A549 (cell line): ENCODE measurements at regions not wholly inside any gene's neighbourhood (a gene's known extent, or its start where the extent isn't known, plus 50 kb on each side); places are given as distances from the start of the nearest gene placed in this dataset.

ENCODE experiments used
- ATAC-seq, 2 experiments: fragments of 200-7000 bp in 1 of 2; fragments of >200 bp in 1 of 2; cut with Nextera tagmentation in 1 of 2; cut with Tn5 transposase in 1 of 2; 3 replicates each; pipeline versions ENCODE4 v1.8.0 to v1.9.1; 2018 to 2020; ENCODE audit warnings: mild to moderate bottlenecking in 1 of 2, moderate library complexity in 1 of 2
- CTCF ChIA-PET: fragments of 300-600 bp; sonication (Branson Sonifier 250); formaldehyde crosslinking; extraction: SDS; loops from one replicate; lab custom pipeline; 2021; ENCODE audit warnings: antibody characterized with exemption, inconsistent platforms; lab: Yijun Ruan, JAX
- POLR2A ChIA-PET: fragments of 350-600 bp; formaldehyde crosslinking; extraction: SDS; loops from one replicate; lab custom pipeline; 2021; ENCODE audit warnings: antibody characterized with exemption, inconsistent platforms; lab: Yijun Ruan, JAX
- DNase-seq, 2 experiments: peaks; one replicate each; pipeline versions ENCODE4 v3.0.0 to v3.0.0-alpha.2; 2011 to 2016; ENCODE audit warnings: low read depth in 1 of 2, low spot score in 1 of 2
- FAIRE-seq: peaks from 2 replicates; lab custom pipeline; 2011; peaks lifted over from hg19 to GRCh38; lab: Jason Lieb, UNC
- H3K27ac ChIP-seq, 2 experiments: fragments of >200 bp; sonication (Bioruptor Twin); formaldehyde crosslinking; 3 replicates each; pipeline ENCODE4 v1.5.1; 2016 to 2017
- H3K4me1 ChIP-seq: fragments of >200 bp; sonication (Bioruptor Twin); formaldehyde crosslinking; 3 replicates; pipeline ENCODE4 v1.6.1; 2016
- H3K4me2 ChIP-seq: fragments of >200 bp; sonication (Bioruptor Twin); formaldehyde crosslinking; 3 replicates; pipeline ENCODE4 v1.6.1; 2016
- H3K4me3 ChIP-seq: fragments of >200 bp; sonication (Bioruptor Twin); formaldehyde crosslinking; 3 replicates; pipeline ENCODE4 v1.5.1; 2016
- H3K9me3 ChIP-seq: fragments of >200 bp; sonication (Bioruptor Twin); formaldehyde crosslinking; 3 replicates; pipeline ENCODE4 v1.6.1; 2016
- ESRRA ChIP-seq: fragments of 150-350 bp; IDR thresholded peaks from 2 replicates; pipeline ENCODE4 v1.6.1; 2014; ENCODE audit warnings: mild to moderate bottlenecking, low read length, borderline replicate concordance
- FOSB ChIP-seq: fragments of 250-450 bp; sonication (Bioruptor Pico); IDR thresholded peaks from 2 replicates; pipeline ENCODE4 v1.5.0; 2020; ENCODE audit warnings: mild to moderate bottlenecking, moderate library complexity
- FOSL2 ChIP-seq, 2 experiments: fragments of 450-650 bp in 1 of 2; fragments of >200 bp in 1 of 2; sonication (Bioruptor Twin) in 1 of 2; formaldehyde crosslinking; IDR thresholded peaks; 2 replicates each; pipeline versions ENCODE4 v1.5.0 to v1.6.1; 2016 to 2020; ENCODE audit warnings: mild to moderate bottlenecking in 1 of 2, moderate library complexity in 1 of 2
- HDAC2 ChIP-seq: fragments of 200-600 bp; sonication (generic); IDR thresholded peaks from 2 replicates; pipeline ENCODE4 v1.6.1; 2016
- HEYL ChIP-seq: fragments of 250-450 bp; sonication (Bioruptor Pico); IDR thresholded peaks from 2 replicates; pipeline ENCODE4 v1.8.0; 2021; ENCODE audit warnings: mild to moderate bottlenecking, moderate library complexity
- HOXA7 ChIP-seq: fragments of 250-450 bp; sonication (Bioruptor Pico); IDR thresholded peaks from 2 replicates; pipeline ENCODE4 v1.5.0; 2020; ENCODE audit warnings: mild to moderate bottlenecking, moderate library complexity
- JUN ChIP-seq, 2 experiments: fragments of >200 bp; sonication (Bioruptor Twin); formaldehyde crosslinking; IDR thresholded peaks; 2 replicates in 1 of 2; 3 replicates in 1 of 2; pipeline ENCODE4 v1.6.1; 2016 to 2017
- KDM1A ChIP-seq: fragments of 200-600 bp; sonication (generic); IDR thresholded peaks from 2 replicates; pipeline ENCODE4 v1.6.1; 2016; ENCODE audit warnings: low read depth, mild to moderate bottlenecking
- KDM5A ChIP-seq: fragments of 200-600 bp; sonication (generic); IDR thresholded peaks from 2 replicates; pipeline ENCODE4 v1.6.1; 2016; ENCODE audit warnings: antibody characterized with exemption, mild to moderate bottlenecking
- MAFK ChIP-seq: fragments of 450-650 bp; IDR thresholded peaks from 2 replicates; pipeline ENCODE4 v1.6.1; 2014; ENCODE audit not compliant: partially characterized antibody
- MAZ ChIP-seq: fragments of 150-350 bp; IDR thresholded peaks from 2 replicates; pipeline ENCODE4 v1.6.1; 2014; ENCODE audit warnings: antibody characterized with exemption, low read depth, low read length, borderline replicate concordance
- MYC ChIP-seq: IDR thresholded peaks from 2 replicates; pipeline ENCODE4 v1.6.1; 2012; ENCODE audit warnings: mild to moderate bottlenecking, inconsistent platforms, low read length, improper control_type of control experiment, borderline replicate concordance
- NPAS2 ChIP-seq: fragments of 250-450 bp; sonication (Bioruptor Pico); IDR thresholded peaks from 2 replicates; pipeline ENCODE4 v1.8.0; 2022; ENCODE audit warnings: mild to moderate bottlenecking, moderate library complexity, borderline replicate concordance
- PHF8 ChIP-seq: fragments of 200-600 bp; sonication (generic); IDR thresholded peaks from 2 replicates; pipeline ENCODE4 v1.6.1; 2016; ENCODE audit warnings: low read depth, mild to moderate bottlenecking, antibody characterized with exemption, moderate library complexity, borderline replicate concordance
- POLR2A ChIP-seq: IDR thresholded peaks from 2 replicates; pipeline ENCODE4 v1.6.1; 2012; ENCODE audit warnings: mild to moderate bottlenecking, low read length
- RFX5 ChIP-seq: fragments of 450-650 bp; IDR thresholded peaks from 2 replicates; pipeline ENCODE4 v1.7.1; 2014; ENCODE audit warnings: antibody characterized with exemption, mild to moderate bottlenecking, moderate library complexity
- SMC3 ChIP-seq: fragments of >200 bp; sonication (Bioruptor Twin); formaldehyde crosslinking; IDR thresholded peaks from 3 replicates; pipeline ENCODE4 v1.6.1; 2018; ENCODE audit warnings: inconsistent platforms
- ZFP36 ChIP-seq: fragments of 450-650 bp; IDR thresholded peaks from 2 replicates; pipeline ENCODE4 v1.6.1; 2014; ENCODE audit warnings: borderline replicate concordance; ENCODE audit not compliant: partially characterized antibody
- WGBS: methylation state at CpG from one replicate; pipeline ENCODE4 v1.1.6; 2017; ENCODE audit errors: missing lambda C conversion rate; 5-methylcytosine and 5-hydroxymethylcytosine counted together
- TF ChIP-seq, protein P1 (sequence below): IDR thresholded peaks from 2 replicates; pipeline ENCODE4 v1.6.1; 2012
- TF ChIP-seq, protein P2 (sequence below): fragments of 450-650 bp; IDR thresholded peaks from 2 replicates; pipeline ENCODE4 v1.6.1; 2014; ENCODE audit warnings: antibody characterized with exemption
- TF ChIP-seq, protein P3 (sequence below): fragments of 250-450 bp; sonication (Bioruptor Pico); IDR thresholded peaks from 2 replicates; pipeline ENCODE4 v1.5.0; 2020; ENCODE audit warnings: low read depth, mild to moderate bottlenecking, moderate library complexity
- TF ChIP-seq, protein P4 (sequence below): fragments of >200 bp; sonication (Bioruptor Twin); formaldehyde crosslinking; IDR thresholded peaks from 3 replicates; pipeline ENCODE4 v1.6.1; 2016
- TF ChIP-seq, protein P5 (sequence below): fragments of 250-450 bp; sonication (Bioruptor Pico); IDR thresholded peaks from 2 replicates; pipeline ENCODE4 v1.5.0; 2021; ENCODE audit warnings: mild to moderate bottlenecking, moderate library complexity, borderline replicate concordance

DNA sequence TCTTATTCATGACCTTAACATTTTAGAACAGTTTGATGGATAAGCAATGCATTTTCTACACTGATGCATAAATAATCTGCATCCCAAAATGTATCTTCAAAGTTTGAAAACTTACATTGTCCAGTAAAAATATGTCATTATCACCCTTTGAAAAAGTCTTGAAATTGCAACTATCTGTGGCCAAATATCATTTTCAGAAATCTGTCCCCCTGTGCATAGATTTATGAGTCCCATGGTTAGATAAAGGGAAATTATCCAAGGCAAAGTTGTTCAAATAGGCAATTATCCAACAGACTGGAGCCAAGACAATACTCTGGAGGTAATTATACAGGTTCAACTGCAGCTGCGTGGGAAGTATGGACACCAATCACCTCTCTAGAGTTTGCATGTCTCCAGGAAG is 182.5 kb upstream of the INTU start:
- FAIRE-seq (no peak), ATAC-seq (no peak), DNase-seq (no peak)
- Histone ChIP-seq H3K4me1 (no peaks in the 10 kb centered on the region), H3K9me3 (no peaks in the 10 kb centered on the region), H3K4me3 (no peak overlapping the region), H3K4me2 (no peak overlapping the region), H3K27ac (no peak overlapping the region)
- ChIA-PET POLR2A (no interaction called here), CTCF (no interaction called here)
- TF ChIP-seq MYC (no peak), SMC3 (no peak), HEYL (no peak), KDM5A (no peak), ZFP36 (no peak), FOSB (CRISPR knock-in tag) (no peak), POLR2A (no peak), KDM1A (no peak), ESRRA (no peak), NPAS2 (no peak), FOSL2 (IDR thresholded peaks at IDR 0.05) (no peak), FOSL2 (CRISPR knock-in tag; IDR thresholded peaks at IDR 0.05) (no peak), MAFK (no peak), PHF8 (no peak), HDAC2 (no peak), HOXA7 (CRISPR knock-in tag) (no peak)
- TF ChIP-seq, protein P1, sequence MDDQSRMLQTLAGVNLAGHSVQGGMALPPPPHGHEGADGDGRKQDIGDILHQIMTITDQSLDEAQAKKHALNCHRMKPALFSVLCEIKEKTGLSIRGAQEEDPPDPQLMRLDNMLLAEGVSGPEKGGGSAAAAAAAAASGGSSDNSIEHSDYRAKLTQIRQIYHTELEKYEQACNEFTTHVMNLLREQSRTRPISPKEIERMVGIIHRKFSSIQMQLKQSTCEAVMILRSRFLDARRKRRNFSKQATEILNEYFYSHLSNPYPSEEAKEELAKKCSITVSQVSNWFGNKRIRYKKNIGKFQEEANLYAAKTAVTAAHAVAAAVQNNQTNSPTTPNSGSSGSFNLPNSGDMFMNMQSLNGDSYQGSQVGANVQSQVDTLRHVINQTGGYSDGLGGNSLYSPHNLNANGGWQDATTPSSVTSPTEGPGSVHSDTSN, result no peak
- TF ChIP-seq, protein P2, sequence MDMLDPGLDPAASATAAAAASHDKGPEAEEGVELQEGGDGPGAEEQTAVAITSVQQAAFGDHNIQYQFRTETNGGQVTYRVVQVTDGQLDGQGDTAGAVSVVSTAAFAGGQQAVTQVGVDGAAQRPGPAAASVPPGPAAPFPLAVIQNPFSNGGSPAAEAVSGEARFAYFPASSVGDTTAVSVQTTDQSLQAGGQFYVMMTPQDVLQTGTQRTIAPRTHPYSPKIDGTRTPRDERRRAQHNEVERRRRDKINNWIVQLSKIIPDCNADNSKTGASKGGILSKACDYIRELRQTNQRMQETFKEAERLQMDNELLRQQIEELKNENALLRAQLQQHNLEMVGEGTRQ, result no peak
- TF ChIP-seq, protein P3, sequence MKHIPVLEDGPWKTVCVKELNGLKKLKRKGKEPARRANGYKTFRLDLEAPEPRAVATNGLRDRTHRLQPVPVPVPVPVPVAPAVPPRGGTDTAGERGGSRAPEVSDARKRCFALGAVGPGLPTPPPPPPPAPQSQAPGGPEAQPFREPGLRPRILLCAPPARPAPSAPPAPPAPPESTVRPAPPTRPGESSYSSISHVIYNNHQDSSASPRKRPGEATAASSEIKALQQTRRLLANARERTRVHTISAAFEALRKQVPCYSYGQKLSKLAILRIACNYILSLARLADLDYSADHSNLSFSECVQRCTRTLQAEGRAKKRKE (CRISPR knock-in tag), result no peak
- TF ChIP-seq, protein P4, sequence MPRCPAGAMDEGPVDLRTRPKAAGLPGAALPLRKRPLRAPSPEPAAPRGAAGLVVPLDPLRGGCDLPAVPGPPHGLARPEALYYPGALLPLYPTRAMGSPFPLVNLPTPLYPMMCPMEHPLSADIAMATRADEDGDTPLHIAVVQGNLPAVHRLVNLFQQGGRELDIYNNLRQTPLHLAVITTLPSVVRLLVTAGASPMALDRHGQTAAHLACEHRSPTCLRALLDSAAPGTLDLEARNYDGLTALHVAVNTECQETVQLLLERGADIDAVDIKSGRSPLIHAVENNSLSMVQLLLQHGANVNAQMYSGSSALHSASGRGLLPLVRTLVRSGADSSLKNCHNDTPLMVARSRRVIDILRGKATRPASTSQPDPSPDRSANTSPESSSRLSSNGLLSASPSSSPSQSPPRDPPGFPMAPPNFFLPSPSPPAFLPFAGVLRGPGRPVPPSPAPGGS, result no peak
- TF ChIP-seq, protein P5, sequence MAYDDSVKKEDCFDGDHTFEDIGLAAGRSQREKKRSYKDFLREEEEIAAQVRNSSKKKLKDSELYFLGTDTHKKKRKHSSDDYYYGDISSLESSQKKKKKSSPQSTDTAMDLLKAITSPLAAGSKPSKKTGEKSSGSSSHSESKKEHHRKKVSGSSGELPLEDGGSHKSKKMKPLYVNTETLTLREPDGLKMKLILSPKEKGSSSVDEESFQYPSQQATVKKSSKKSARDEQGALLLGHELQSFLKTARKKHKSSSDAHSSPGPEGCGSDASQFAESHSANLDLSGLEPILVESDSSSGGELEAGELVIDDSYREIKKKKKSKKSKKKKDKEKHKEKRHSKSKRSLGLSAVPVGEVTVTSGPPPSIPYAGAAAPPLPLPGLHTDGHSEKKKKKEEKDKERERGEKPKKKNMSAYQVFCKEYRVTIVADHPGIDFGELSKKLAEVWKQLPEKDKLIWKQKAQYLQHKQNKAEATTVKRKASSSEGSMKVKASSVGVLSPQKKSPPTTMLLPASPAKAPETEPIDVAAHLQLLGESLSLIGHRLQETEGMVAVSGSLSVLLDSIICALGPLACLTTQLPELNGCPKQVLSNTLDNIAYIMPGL, result no peak
- WGBS, result 0% methylated on average over 1 of the region's 1 CpG

DNA sequence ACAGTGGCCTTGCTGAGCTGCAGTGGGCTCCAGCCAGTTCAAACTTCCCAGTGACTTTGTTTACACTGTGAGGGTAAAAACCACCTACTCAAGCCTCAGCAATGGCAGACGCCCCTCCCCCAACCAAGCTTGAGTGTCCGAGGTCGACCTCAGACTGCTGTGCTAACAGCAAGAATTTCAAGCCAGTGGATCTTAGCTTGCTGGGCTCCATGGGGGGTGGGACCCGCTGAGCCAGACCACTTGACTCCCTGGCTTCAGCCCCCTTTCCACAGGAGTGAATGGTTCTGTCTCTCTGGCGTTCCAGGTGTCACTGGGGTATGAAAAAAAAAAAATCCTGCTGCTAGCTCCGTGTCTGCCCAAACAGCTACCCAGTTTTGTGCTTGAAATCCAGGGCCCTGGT is 168.9 kb upstream of the INTU start:
- no peak overlapping the region for H3K27ac ChIP-seq
- TF ChIP-seq RFX5 (no peak), POLR2A (no peak), MAZ (no peak), MAFK (no peak), JUN (IDR thresholded peaks at IDR 0.05) (no peak)
- TF ChIP-seq, protein P3 (CRISPR knock-in tag), result no peak
- TF ChIP-seq, all 56 proteins: peak for 0
- H3K4me1 ChIP-seq, result no peaks in the 10 kb centered on the region
- ChIA-PET CTCF (no interaction called here), POLR2A (no interaction called here)
- no peak overlapping the region for H3K4me2 ChIP-seq
- H3K4me3 ChIP-seq, result no peak overlapping the region
- WGBS, result 0% methylated on average over 2 of the region's 6 CpGs
- DNase-seq (no peak), FAIRE-seq (no peak), ATAC-seq (no peak)
- no peaks in the 10 kb centered on the region for H3K9me3 ChIP-seq
